ENCODE measurements at regions not wholly inside any gene's neighbourhood (a gene's known extent, or its start where the extent isn't known, plus 50 kb on each side); places are given as distances from the start of the nearest gene placed in this dataset.
"Not testable (repeated sequence)": the region's sequence is repeated elsewhere in the genome, so short reads cannot be mapped to it uniquely, and the experiment has no call there.

DNA sequence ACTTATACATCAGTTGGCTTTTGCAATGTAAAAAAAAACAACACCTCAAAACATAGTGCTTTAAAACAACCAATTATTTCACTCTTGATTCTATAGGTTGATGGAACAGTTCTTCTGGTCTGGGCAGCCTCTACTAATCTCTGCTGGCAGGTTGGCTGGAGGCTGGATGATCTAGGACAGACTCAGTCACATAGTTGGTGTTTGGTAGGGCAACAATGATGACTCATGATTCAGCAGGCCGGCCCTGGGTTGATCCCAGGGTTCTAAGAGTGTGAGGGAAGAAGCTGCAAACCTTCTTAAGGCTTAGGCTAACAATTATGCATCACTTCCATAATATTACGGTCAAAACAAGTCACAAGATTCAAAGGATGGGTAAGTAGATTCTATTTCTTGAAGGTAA lies 558.2 kb downstream of the ZNF674 start:
- no peak for DNase-seq (ENCODE audit: extremely low spot score, unreplicated experiment)
- Mint-ChIP-seq H3K4me1 (ENCODE audit: unreplicated experiment) (no peaks in the 10 kb centered on the region), H3K36me3 (ENCODE audit: unreplicated experiment) (no peaks in the 10 kb centered on the region), H3K27ac (ENCODE audit: unreplicated experiment) (no peak overlapping the region), H3K4me3 (ENCODE audit: unreplicated experiment) (no peak overlapping the region), H3K27me3 (ENCODE audit: unreplicated experiment) (peaks cover 2% of the 10 kb centered on the region), H3K9me3 (ENCODE audit: unreplicated experiment) (peaks cover 17% of the 10 kb centered on the region)
- TF ChIP-seq, protein P1, sequence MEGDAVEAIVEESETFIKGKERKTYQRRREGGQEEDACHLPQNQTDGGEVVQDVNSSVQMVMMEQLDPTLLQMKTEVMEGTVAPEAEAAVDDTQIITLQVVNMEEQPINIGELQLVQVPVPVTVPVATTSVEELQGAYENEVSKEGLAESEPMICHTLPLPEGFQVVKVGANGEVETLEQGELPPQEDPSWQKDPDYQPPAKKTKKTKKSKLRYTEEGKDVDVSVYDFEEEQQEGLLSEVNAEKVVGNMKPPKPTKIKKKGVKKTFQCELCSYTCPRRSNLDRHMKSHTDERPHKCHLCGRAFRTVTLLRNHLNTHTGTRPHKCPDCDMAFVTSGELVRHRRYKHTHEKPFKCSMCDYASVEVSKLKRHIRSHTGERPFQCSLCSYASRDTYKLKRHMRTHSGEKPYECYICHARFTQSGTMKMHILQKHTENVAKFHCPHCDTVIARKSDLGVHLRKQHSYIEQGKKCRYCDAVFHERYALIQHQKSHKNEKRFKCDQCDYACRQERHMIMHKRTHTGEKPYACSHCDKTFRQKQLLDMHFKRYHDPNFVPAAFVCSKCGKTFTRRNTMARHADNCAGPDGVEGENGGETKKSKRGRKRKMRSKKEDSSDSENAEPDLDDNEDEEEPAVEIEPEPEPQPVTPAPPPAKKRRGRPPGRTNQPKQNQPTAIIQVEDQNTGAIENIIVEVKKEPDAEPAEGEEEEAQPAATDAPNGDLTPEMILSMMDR (IDR thresholded peaks at IDR 0.05): no peak

DNA sequence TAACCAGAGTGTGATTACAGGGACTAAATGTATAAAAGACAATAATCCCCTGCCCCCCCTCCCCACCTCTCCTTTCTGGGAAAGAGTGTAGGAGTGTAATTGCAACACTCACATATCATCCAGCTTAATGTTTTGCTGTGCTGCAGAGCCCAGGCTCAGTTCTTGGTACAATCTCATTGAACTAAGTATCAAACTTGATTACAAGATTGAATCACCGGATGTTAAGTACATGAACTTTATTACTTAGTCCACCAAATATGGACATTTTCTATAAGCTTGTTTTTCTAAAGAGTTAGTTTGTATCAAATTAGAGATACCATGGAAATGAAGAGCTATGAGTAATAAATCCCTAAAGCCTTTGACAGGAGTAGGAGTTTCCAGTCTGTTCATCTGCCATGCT lies 559.1 kb downstream of the ZNF674 start:
- Mint-ChIP-seq H3K4me1 (ENCODE audit: unreplicated experiment) (no peaks in the 10 kb centered on the region), H3K9me3 (ENCODE audit: unreplicated experiment) (peaks cover 24% of the 10 kb centered on the region), H3K27me3 (ENCODE audit: unreplicated experiment) (peaks cover 2% of the 10 kb centered on the region), H3K27ac (ENCODE audit: unreplicated experiment) (no peak overlapping the region), H3K4me3 (ENCODE audit: unreplicated experiment) (no peak overlapping the region), H3K36me3 (ENCODE audit: unreplicated experiment) (no peaks in the 10 kb centered on the region)
- TF ChIP-seq, protein P1 (IDR thresholded peaks at IDR 0.05): no peak
- no peak for DNase-seq (ENCODE audit: extremely low spot score, unreplicated experiment)

DNA sequence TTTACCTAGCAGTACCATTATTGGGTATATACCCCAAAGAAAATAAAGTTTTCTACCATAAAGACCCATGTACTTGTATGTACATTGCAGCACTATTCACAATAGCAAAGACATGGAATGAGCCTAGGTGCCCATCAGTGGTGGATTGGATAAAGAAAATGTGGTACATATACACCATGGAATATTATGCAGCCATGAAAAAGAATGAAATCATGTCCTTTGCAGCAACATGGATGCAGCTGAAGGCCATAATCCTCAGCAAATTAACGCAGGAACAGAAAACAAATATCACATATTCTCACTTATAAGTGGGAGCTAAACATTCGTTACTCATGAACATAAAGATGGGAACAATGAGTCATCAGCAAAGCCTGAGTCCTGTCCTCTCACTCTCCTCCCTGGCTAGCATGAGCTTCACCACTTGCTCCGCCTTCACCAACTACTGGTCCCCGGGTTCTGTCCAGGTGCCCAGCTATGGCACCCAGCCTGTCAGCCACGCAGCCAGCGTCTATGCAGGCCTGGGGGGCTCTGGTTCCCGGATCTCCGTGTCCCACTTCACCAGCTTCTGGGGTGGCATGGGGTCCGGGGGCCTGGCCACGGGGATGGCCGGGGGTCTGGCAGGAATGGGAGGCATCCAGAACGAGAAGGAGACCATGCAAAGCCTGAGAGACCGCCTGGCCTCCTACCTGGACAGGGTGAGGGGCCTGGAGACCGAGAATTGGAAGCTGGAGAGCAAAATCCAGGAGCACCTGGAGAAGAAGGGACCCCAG lies 562.1 kb downstream of the ZNF674 start:
- not testable (repeated sequence) for H3K27me3 Mint-ChIP-seq (ENCODE audit: unreplicated experiment); H3K4me1 Mint-ChIP-seq (ENCODE audit: unreplicated experiment); H3K27ac Mint-ChIP-seq (ENCODE audit: unreplicated experiment); H3K4me3 Mint-ChIP-seq (ENCODE audit: unreplicated experiment); H3K36me3 Mint-ChIP-seq (ENCODE audit: unreplicated experiment)
- peak; percentile 82 for DNase-seq (ENCODE audit: extremely low spot score, unreplicated experiment)
- H3K9me3 Mint-ChIP-seq (ENCODE audit: unreplicated experiment): peaks cover 22% of the 10 kb centered on the region

DNA sequence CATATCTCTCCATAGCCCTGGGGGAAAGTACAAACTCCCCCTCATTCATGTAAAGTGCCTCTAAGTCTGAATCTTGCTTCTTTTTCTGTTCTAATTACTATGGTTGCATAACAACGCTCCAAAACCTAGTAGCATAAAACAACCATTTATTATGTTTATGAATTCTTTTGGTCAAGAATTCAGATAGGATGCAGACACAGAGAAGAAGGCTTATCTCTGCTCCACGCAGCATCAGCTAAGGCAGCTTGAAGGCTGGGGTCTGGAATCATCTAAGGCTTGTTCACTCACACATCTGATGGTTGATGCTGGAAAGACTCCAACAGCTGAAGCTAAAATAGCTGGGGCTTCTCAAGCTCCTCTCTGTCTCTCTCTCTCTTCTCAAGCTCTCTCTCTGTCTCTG lies 564.5 kb downstream of the ZNF674 start:
- Mint-ChIP-seq H3K4me3 (ENCODE audit: unreplicated experiment) (no peak overlapping the region), H3K9me3 (ENCODE audit: unreplicated experiment) (peaks cover 35% of the 10 kb centered on the region), H3K4me1 (ENCODE audit: unreplicated experiment) (no peaks in the 10 kb centered on the region), H3K27me3 (ENCODE audit: unreplicated experiment) (peaks cover 8% of the 10 kb centered on the region), H3K27ac (ENCODE audit: unreplicated experiment) (no peak overlapping the region), H3K36me3 (ENCODE audit: unreplicated experiment) (no peaks in the 10 kb centered on the region)
- DNase-seq (ENCODE audit: extremely low spot score, unreplicated experiment): no peak
- TF ChIP-seq, protein P1 (IDR thresholded peaks at IDR 0.05): no peak

GRCh38 chrX:45975633-45976032 lies 569.6 kb downstream of the ZNF674 start:
- H3K36me3 Mint-ChIP-seq (ENCODE audit: unreplicated experiment): no peaks in the 10 kb centered on the region

More at GRCh38 chrX:45975633-45976032, 569.6 kb downstream of the ZNF674 start:
- Mint-ChIP-seq H3K27me3 (ENCODE audit: unreplicated experiment) (peaks cover 12% of the 10 kb centered on the region), H3K4me1 (ENCODE audit: unreplicated experiment) (no peaks in the 10 kb centered on the region), H3K27ac (ENCODE audit: unreplicated experiment) (no peak overlapping the region), H3K4me3 (ENCODE audit: unreplicated experiment) (no peak overlapping the region), H3K9me3 (ENCODE audit: unreplicated experiment) (peaks cover 25% of the 10 kb centered on the region)
- no peak for DNase-seq (ENCODE audit: extremely low spot score, unreplicated experiment)
- TF ChIP-seq, protein P1 (IDR thresholded peaks at IDR 0.05): no peak
